GM12878 (cell line): ENCODE measurements at regions not wholly inside any gene's neighbourhood (a gene's known extent, or its start where the extent isn't known, plus 50 kb on each side); places are given as distances from the start of the nearest gene placed in this dataset.

Experiments used
- ATAC-seq: fragments of 200-7000 bp; cut with Tn5 transposase; 3 replicates; pipeline ENCODE4 v1.9.1; 2020; ENCODE audit warnings: mild to moderate bottlenecking, moderate library complexity
- BruUV-seq: library from RNA; stranded (reverse); fragments of 400-500 nt; replicated peaks from 2 replicates; lab custom pipeline; 2021; lab: Mats Ljungman, UMichigan
- CTCF ChIA-PET: fragments of 300-600 bp; sonication (Branson Sonifier 250); formaldehyde crosslinking; extraction: SDS; loops from one replicate; lab custom pipeline; 2021; ENCODE audit warnings: inconsistent platforms; lab: Yijun Ruan, JAX
- POLR2A ChIA-PET: fragments of 350-600 bp; formaldehyde crosslinking; extraction: SDS; loops from one replicate; lab custom pipeline; 2021; ENCODE audit warnings: inconsistent platforms; lab: Charles Lee
- RAD21 ChIA-PET: fragments of 300-600 bp; sonication (Branson Sonifier 250); formaldehyde crosslinking; loops from one replicate; lab custom pipeline; 2023; ENCODE audit warnings: antibody characterized with exemption; ENCODE audit not compliant: unreplicated experiment; lab: Charles Lee
- SMC1A ChIA-PET: fragments of 300-600 bp; sonication (Branson Sonifier 250); formaldehyde crosslinking; loops from one replicate; lab custom pipeline; 2023; ENCODE audit not compliant: unreplicated experiment, uncharacterized antibody; lab: Charles Lee
- DNase-seq: peaks from one replicate; pipeline ENCODE4 v3.0.0-alpha.2; 2011; ENCODE audit warnings: low read depth, low spot score
- FAIRE-seq: peaks from 3 replicates; lab custom pipeline; 2011; peaks lifted over from hg19 to GRCh38; lab: Jason Lieb, UNC
- H2AFZ ChIP-seq: 2 replicates; pipeline ENCODE4 v1.6.0; 2011; ENCODE audit warnings: low read depth, low read length, control low read depth; ENCODE audit not compliant: control insufficient read depth
- H3K27ac ChIP-seq: 2 replicates; pipeline ENCODE4 v1.5.1; 2011; ENCODE audit warnings: control low read depth; ENCODE audit not compliant: control insufficient read depth, insufficient read depth
- H3K27me3 ChIP-seq, 2 experiments: replicated peaks in 1 of 2; 2 replicates each; pipeline versions ENCODE4 v1.6.0 to v1.6.1; 2011; ENCODE audit warnings: low read length in 1 of 2; ENCODE audit not compliant: control insufficient read depth in 2 of 2, insufficient read depth in 2 of 2
- H3K36me3 ChIP-seq, 2 experiments: 2 replicates each; pipeline ENCODE4 v1.5.1; 2011; ENCODE audit warnings: low read length in 1 of 2; ENCODE audit not compliant: control insufficient read depth in 2 of 2, insufficient read depth in 2 of 2
- H3K4me1 ChIP-seq: 2 replicates; pipeline ENCODE4 v1.6.1; 2011; ENCODE audit warnings: mild to moderate bottlenecking, low read length, moderate library complexity, mixed read lengths; ENCODE audit not compliant: control insufficient read depth, insufficient read depth
- H3K4me2 ChIP-seq: 2 replicates; pipeline ENCODE4 v1.6.0; 2011; ENCODE audit warnings: control low read depth; ENCODE audit not compliant: control insufficient read depth, insufficient read depth
- H3K4me3 ChIP-seq: fragments of 200-600 bp; sonication (generic); 2 replicates; pipeline ENCODE4 v1.5.1; 2016
- H3K79me2 ChIP-seq: 2 replicates; pipeline ENCODE4 v1.6.0; 2011; ENCODE audit warnings: low read length; ENCODE audit not compliant: control insufficient read depth, insufficient read depth
- H3K9ac ChIP-seq: 2 replicates; pipeline ENCODE4 v1.8.0; 2011; ENCODE audit warnings: low read length, control low read depth, mixed read lengths; ENCODE audit not compliant: control insufficient read depth, insufficient read depth
- H3K9me3 ChIP-seq: replicated peaks from 3 replicates; pipeline ENCODE4 v1.5.1; 2011; ENCODE audit warnings: mild to moderate bottlenecking, low read length; ENCODE audit not compliant: control insufficient read depth, insufficient read depth
- H4K20me1 ChIP-seq: 2 replicates; pipeline ENCODE4 v1.6.0; 2011; ENCODE audit not compliant: control insufficient read depth, insufficient read depth
- BMI1 ChIP-seq: fragments of 450-650 bp; IDR thresholded peaks from 2 replicates; pipeline ENCODE4 v1.6.1; 2016; ENCODE audit warnings: mild to moderate bottlenecking, moderate library complexity, borderline replicate concordance
- CBX3 ChIP-seq: fragments of 200-600 bp; sonication (generic); IDR thresholded peaks from 2 replicates; pipeline ENCODE4 v1.6.1; 2016; ENCODE audit warnings: low read depth, borderline replicate concordance
- HDGF ChIP-seq: fragments of 450-650 bp; IDR thresholded peaks from 2 replicates; pipeline ENCODE4 v1.6.1; 2016; ENCODE audit warnings: antibody characterized with exemption
- NFYA ChIP-seq: IDR thresholded peaks from 2 replicates; pipeline ENCODE4 v1.6.1; 2011; ENCODE audit warnings: low read depth, mild to moderate bottlenecking, low read length, improper control_type of control experiment, borderline replicate concordance
- NFYB ChIP-seq: IDR thresholded peaks from 2 replicates; pipeline ENCODE4 v1.6.1; 2011; ENCODE audit warnings: low read depth, mild to moderate bottlenecking, low read length, improper control_type of control experiment, moderate library complexity; ENCODE audit not compliant: insufficient read depth
- POU2F2 ChIP-seq: IDR thresholded peaks from 3 replicates; pipeline ENCODE4 v1.6.1; 2011; ENCODE audit warnings: low read depth, mild to moderate bottlenecking, low read length, borderline replicate concordance
- ZBTB11 ChIP-seq: fragments of 450-650 bp; formaldehyde crosslinking; IDR thresholded peaks from 2 replicates; pipeline ENCODE4 v1.5.0; 2022; ENCODE audit warnings: mild to moderate bottlenecking, missing genetic modification characterization
- WGBS: methylation state at CpG from one replicate; pipeline ENCODE4 v1.1.6; 2016; ENCODE audit warnings: low lambda C conversion rate; ENCODE audit not compliant: insufficient replicate concordance, insufficient coverage; ENCODE audit errors: missing lambda C conversion rate; 5-methylcytosine and 5-hydroxymethylcytosine counted together
- in situ Hi-C: fragments of 300-500 bp; cut with MboI; formaldehyde crosslinking; loops from 9 replicates; pipeline ENCODE4 v1.14.3; 2018; ENCODE audit warnings: mixed read lengths
- intact Hi-C: fragments of 100-400 bp; cut with micrococcal nuclease; formaldehyde crosslinking; loops from one replicate; pipeline ENCODE4 v1.14.2; 2022; ENCODE audit not compliant: unreplicated experiment
- TF ChIP-seq, protein P1 (sequence below): IDR thresholded peaks from 2 replicates; pipeline ENCODE4 v1.6.1; 2012; ENCODE audit warnings: low read depth, low read length, improper control_type of control experiment

- no TSS peak for BruUV-seq
- in situ Hi-C loops = loop anchor here (5.0 kb wide), 1 partner anchor 52 kb away; no protein-coding TSS in a partner anchor
Measured at GRCh38 chr11:43545610-43546009, 134.9 kb upstream of the HSD17B12 start.

DNA sequence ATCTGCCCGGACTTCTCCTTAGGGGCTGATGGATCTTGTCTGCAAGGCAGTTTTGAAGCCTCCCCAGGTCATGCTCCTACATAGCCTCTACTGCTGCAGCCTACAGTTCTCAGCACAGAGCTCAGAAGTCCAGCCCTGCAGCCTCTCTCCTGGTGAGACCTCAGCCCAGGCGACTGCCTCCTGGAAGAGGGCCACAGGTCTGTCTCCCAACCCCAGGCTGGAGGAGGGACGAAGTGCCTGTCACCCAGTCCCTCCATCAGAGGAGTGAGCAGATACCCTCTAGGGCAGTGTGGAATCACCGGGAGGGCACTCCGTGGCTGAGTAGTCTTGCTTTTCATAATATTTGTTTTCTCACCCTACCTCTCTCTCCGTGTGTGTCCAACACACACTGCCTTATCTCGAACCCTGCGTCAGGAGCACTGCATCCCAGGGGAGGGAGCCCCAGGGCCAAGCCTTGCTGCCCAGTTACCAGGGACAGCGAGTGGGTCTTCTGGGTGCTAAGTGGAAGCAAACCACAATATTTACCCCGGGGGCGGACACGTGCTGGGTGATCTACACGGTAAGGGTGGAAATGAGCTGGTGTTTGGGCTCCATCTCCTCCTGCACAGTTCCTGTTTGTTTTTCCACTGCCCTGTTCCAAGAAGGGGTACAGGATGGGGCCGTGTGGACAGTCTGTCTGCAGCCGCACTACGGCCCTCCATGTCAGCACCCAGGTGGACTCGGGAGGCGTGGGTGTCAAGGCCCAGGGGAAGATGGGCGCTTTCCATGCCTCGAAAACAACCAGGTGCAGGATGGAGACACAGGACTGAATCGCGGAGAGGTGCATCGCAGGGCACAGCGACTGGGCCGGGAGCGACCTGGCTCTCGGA lies 133.7 kb upstream of the HSD17B12 start:
- in situ Hi-C loops = loop anchor here (5.0 kb wide), 1 partner anchor 51 kb away; no protein-coding TSS in a partner anchor
- Histone ChIP-seq H3K9ac (no peak overlapping the region), H3K4me2 (no peak overlapping the region), H3K79me2 (no peaks in the 10 kb centered on the region), H2AFZ (no peak overlapping the region), H3K27me3 (0 out of 4 replicates have a peak, but pooled peaks cover 0 to 3% of the 10 kb centered on the region in 2 experiments), H3K9me3 (no peaks in the 10 kb centered on the region; the same call in 2 of the 3 replicates), H3K4me3 (no peak overlapping the region), H3K36me3 (no peaks in the 10 kb centered on the region), H4K20me1 (no peaks in the 10 kb centered on the region), H3K4me1 (no peaks in the 10 kb centered on the region), H3K27ac (no peak overlapping the region)
- RAD21 ChIA-PET = no interaction called here
- CTCF ChIA-PET = no interaction called here
- SMC1A ChIA-PET = no interaction called here
- no peak for FAIRE-seq
- no peak for DNase-seq
- intact Hi-C loops = no loop called here
- 34% methylated on average over 20 of the region's 27 CpGs for WGBS
- BruUV-seq = no TSS peak
- TF ChIP-seq, protein P1, sequence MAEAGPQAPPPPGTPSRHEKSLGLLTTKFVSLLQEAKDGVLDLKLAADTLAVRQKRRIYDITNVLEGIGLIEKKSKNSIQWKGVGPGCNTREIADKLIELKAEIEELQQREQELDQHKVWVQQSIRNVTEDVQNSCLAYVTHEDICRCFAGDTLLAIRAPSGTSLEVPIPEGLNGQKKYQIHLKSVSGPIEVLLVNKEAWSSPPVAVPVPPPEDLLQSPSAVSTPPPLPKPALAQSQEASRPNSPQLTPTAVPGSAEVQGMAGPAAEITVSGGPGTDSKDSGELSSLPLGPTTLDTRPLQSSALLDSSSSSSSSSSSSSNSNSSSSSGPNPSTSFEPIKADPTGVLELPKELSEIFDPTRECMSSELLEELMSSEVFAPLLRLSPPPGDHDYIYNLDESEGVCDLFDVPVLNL = no peak
- no peak for TF ChIP-seq POU2F2
- no peak for TF ChIP-seq CBX3
- no peak for TF ChIP-seq ZBTB11 (CRISPR knock-in tag)
- POLR2A ChIA-PET = no interaction called here
- ATAC-seq = no peak

More at GRCh38 chr11:43545610-43546009, 134.9 kb upstream of the HSD17B12 start:
- H3K9me3 ChIP-seq = no peaks in the 10 kb centered on the region; the same call in 2 of the 3 replicates
- H3K27me3 ChIP-seq = 0 out of 4 replicates have a peak, but pooled peaks cover 0 to 3% of the 10 kb centered on the region in 2 experiments
- H3K4me3 ChIP-seq = no peak overlapping the region
- no peak overlapping the region for H3K9ac ChIP-seq
- no peak overlapping the region for H2AFZ ChIP-seq
- SMC1A ChIA-PET = no interaction called here
- POLR2A ChIA-PET = no interaction called here
- H3K4me1 ChIP-seq = no peaks in the 10 kb centered on the region
- WGBS = 0% methylated on average over 1 of the region's 1 CpG
- H3K27ac ChIP-seq = no peak overlapping the region
- intact Hi-C loops = no loop called here
- RAD21 ChIA-PET = no interaction called here
- H3K36me3 ChIP-seq = no peaks in the 10 kb centered on the region
- no peaks in the 10 kb centered on the region for H3K79me2 ChIP-seq
- H3K4me2 ChIP-seq = no peak overlapping the region
- ATAC-seq (no peak), DNase-seq (no peak), FAIRE-seq (no peak)
- peak; percentile 68 for TF ChIP-seq NFYB
- no peak for TF ChIP-seq NFYA
- TF ChIP-seq HDGF = no peak
- TF ChIP-seq BMI1 = no peak
- CTCF ChIA-PET = no interaction called here
- no peaks in the 10 kb centered on the region for H4K20me1 ChIP-seq
